Peyer's patch (tissue), 4 donors: ENCODE measurements at regions not wholly inside any gene's neighbourhood (a gene's known extent, or its start where the extent isn't known, plus 50 kb on each side); places are given as distances from the start of the nearest gene placed in this dataset.
"Not testable (repeated sequence)": the region's sequence is repeated elsewhere in the genome, so short reads cannot be mapped to it uniquely, and the experiment has no call there.

ENCODE experiments used
- DNase-seq, 3 donors: peaks; one replicate each; pipeline ENCODE4 v3.0.0-alpha.2; 2017 to 2019
- H3K27ac ChIP-seq, 4 donors: fragments of 200-600 bp; sonication (generic); one replicate each; pipeline ENCODE4 v1.5.1; 2016 to 2019
- H3K27me3 ChIP-seq, 2 donors: fragments of 200-600 bp; sonication (generic); one replicate each; pipeline ENCODE4 v1.5.1; 2019
- H3K36me3 ChIP-seq, 3 donors: fragments of 200-600 bp; sonication (generic); one replicate each; pipeline ENCODE4 v1.5.1; 2016 to 2019
- H3K4me1 ChIP-seq, 4 donors: fragments of 200-600 bp; sonication (generic); one replicate each; pipeline ENCODE4 v1.5.1; 2016 to 2019
- H3K4me3 ChIP-seq, 4 donors: fragments of 200-600 bp; sonication (generic); 1 replicate in 3 of 4; 2 replicates in 1 of 4; pipeline ENCODE4 v1.5.1; 2016 to 2019; ENCODE audit warnings: mild to moderate bottlenecking in 1 of 4
- H3K9me3 ChIP-seq, 4 donors: fragments of 200-600 bp; sonication (generic); one replicate each; pipeline ENCODE4 v1.5.1; 2016 to 2019; ENCODE audit warnings: mild to moderate bottlenecking in 1 of 4
- POLR2A ChIP-seq, 2 donors: fragments of 450-650 bp; IDR thresholded peaks; one replicate each; pipeline ENCODE4 v1.5.1; 2017; ENCODE audit warnings: antibody characterized with exemption in 2 of 2, mild to moderate bottlenecking in 2 of 2, moderate library complexity in 2 of 2
- TF ChIP-seq, protein P1 (sequence below), 6 experiments: fragments of 450-650 bp in 4 of 6; fragments of 200-600 bp in 2 of 6; sonication (generic) in 1 of 6; IDR thresholded peaks; one replicate each; pipeline ENCODE4 v1.5.1; 2017 to 2019; ENCODE audit warnings: antibody characterized with exemption in 6 of 6, mild to moderate bottlenecking in 3 of 6, moderate library complexity in 1 of 6

GRCh38 chr4:164648151-164648848 lies 105.6 kb upstream of the SMIM31 start:
- no peak for DNase-seq
- H3K4me3 ChIP-seq: no peak overlapping the region
- no peaks in the 10 kb centered on the region for H3K9me3 ChIP-seq
- no peaks in the 10 kb centered on the region for H3K27me3 ChIP-seq
- H3K36me3 ChIP-seq: no peaks in the 10 kb centered on the region
- no peaks in the 10 kb centered on the region for H3K4me1 ChIP-seq
- no peak overlapping the region for H3K27ac ChIP-seq
- TF ChIP-seq, protein P1, sequence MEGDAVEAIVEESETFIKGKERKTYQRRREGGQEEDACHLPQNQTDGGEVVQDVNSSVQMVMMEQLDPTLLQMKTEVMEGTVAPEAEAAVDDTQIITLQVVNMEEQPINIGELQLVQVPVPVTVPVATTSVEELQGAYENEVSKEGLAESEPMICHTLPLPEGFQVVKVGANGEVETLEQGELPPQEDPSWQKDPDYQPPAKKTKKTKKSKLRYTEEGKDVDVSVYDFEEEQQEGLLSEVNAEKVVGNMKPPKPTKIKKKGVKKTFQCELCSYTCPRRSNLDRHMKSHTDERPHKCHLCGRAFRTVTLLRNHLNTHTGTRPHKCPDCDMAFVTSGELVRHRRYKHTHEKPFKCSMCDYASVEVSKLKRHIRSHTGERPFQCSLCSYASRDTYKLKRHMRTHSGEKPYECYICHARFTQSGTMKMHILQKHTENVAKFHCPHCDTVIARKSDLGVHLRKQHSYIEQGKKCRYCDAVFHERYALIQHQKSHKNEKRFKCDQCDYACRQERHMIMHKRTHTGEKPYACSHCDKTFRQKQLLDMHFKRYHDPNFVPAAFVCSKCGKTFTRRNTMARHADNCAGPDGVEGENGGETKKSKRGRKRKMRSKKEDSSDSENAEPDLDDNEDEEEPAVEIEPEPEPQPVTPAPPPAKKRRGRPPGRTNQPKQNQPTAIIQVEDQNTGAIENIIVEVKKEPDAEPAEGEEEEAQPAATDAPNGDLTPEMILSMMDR (IDR thresholded peaks at IDR 0.05): no peak
- no peak for TF ChIP-seq POLR2A (IDR thresholded peaks at IDR 0.05)

DNA sequence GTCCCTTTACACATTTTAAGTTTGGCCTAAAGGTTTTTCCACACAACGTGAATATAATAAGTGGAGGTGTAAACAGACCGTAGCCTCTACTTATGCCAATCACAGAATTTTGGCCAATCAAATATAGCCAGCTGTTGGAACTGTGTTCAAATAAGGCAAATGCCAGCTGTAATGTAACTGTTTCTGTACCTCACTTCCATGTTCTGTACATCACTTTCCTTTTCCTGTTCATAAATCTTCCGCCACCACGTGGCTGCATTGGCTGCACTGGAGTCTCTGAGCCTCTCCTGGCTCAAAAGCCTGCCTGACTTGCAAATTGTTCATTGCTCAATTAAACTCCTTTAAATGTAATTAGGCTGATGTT lies 105.1 kb upstream of the SMIM31 start:
- Histone ChIP-seq H3K9me3 (no peaks in the 10 kb centered on the region), H3K27ac (no peak overlapping the region), H3K36me3 (no peaks in the 10 kb centered on the region), H3K4me1 (no peaks in the 10 kb centered on the region), H3K4me3 (no peak overlapping the region), H3K27me3 (no peaks in the 10 kb centered on the region)
- TF ChIP-seq, protein P1 (IDR thresholded peaks at IDR 0.05): no peak
- TF ChIP-seq POLR2A (IDR thresholded peaks at IDR 0.05): no peak
- no peak for DNase-seq

DNA sequence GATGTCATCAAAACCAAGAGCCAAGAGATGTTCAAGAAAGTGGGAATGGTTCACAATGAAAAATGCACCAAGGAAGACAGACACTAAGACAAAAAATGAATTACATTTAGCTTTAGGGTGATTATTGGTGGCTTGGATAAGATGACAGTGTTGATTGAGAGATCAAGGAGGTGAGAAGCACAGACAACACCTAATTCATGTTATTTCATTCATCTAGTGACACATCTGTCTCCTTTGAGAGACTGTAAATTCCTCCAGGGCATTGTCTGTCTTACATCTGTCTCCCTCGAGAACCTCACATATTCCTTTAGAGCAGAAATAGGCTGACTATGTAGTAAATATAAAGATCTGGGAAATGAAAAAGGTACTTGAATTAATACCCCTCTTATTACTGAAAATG lies 94.2 kb upstream of the SMIM31 start:
- no peaks in the 10 kb centered on the region for H3K27me3 ChIP-seq
- DNase-seq: no peak
- no peaks in the 10 kb centered on the region for H3K4me1 ChIP-seq
- no peak overlapping the region for H3K4me3 ChIP-seq
- H3K9me3 ChIP-seq: no peaks in the 10 kb centered on the region
- TF ChIP-seq POLR2A (IDR thresholded peaks at IDR 0.05): no peak
- TF ChIP-seq, protein P1 (IDR thresholded peaks at IDR 0.05): no peak
- no peak overlapping the region for H3K27ac ChIP-seq
- no peaks in the 10 kb centered on the region for H3K36me3 ChIP-seq

DNA sequence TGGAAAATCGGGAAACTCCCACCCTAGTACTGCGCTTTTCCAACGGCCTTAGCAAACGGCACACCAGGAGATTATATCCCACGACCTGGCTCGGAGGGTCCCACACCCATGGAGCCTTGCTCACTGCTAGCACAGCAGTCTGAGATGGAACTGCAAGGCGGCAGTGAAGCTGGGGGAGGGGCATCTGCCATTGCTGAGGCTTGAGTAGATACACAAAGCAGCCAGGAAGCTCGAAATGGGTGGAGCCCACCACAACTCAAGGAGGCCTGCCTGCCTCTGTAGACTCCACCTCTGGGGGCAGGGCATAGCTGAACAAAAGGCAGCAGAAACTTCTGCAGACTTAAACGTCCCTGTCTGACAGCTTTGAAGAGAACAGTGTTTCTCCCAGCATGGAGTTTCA lies 77.8 kb upstream of the SMIM31 start:
- not testable (repeated sequence) for H3K27ac ChIP-seq, H3K4me3 ChIP-seq, DNase-seq, H3K9me3 ChIP-seq, H3K36me3 ChIP-seq, H3K4me1 ChIP-seq, H3K27me3 ChIP-seq

GRCh38 chr4:164683040-164683439 lies 70.9 kb upstream of the SMIM31 start:
- Histone ChIP-seq H3K36me3 (no peaks in the 10 kb centered on the region), H3K4me1 (no peaks in the 10 kb centered on the region), H3K27me3 (no peaks in the 10 kb centered on the region), H3K9me3 (no peaks in the 10 kb centered on the region), H3K4me3 (no peak overlapping the region), H3K27ac (no peak overlapping the region)
- no peak for DNase-seq
- TF ChIP-seq POLR2A (IDR thresholded peaks at IDR 0.05): no peak
- TF ChIP-seq, protein P1 (IDR thresholded peaks at IDR 0.05): no peak

DNA sequence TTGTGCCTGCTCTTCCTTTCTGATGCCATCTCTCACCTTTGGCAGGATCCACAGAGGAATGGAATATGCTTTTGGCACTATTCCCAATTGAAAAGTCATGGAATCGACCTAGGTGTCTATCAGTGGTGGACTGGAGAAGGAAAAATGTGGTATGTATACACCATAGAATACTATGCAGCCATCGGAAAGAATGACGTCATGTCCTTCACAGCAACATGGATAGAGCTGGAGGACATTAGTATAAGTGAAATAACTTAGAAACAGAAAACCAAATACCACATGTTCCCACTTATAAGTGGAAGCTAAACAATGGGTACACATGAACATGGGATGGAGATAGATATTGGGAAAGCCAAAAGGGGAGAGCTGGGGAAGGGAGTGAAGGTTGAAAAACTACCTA lies 58.3 kb upstream of the SMIM31 start:
- H3K27ac ChIP-seq: no peak overlapping the region
- H3K9me3 ChIP-seq: no peaks in the 10 kb centered on the region
- no peaks in the 10 kb centered on the region for H3K27me3 ChIP-seq
- no peak overlapping the region for H3K4me3 ChIP-seq
- H3K4me1 ChIP-seq: no peaks in the 10 kb centered on the region
- TF ChIP-seq POLR2A (IDR thresholded peaks at IDR 0.05): no peak
- TF ChIP-seq, protein P1 (IDR thresholded peaks at IDR 0.05): no peak
- no peak for DNase-seq
- H3K36me3 ChIP-seq: no peaks in the 10 kb centered on the region
